HG02852 (cell line): ENCODE measurements at regions not wholly inside any gene's neighbourhood (a gene's known extent, or its start where the extent isn't known, plus 50 kb on each side); places are given as distances from the start of the nearest gene placed in this dataset.

ENCODE experiments used
- ATAC-seq: cut with Tn5 transposase; IDR thresholded peaks from one replicate; pipeline ENCODE4 v1.9.1; 2021; ENCODE audit warnings: mild to moderate bottlenecking, moderate library complexity; ENCODE audit not compliant: unreplicated experiment

DNA sequence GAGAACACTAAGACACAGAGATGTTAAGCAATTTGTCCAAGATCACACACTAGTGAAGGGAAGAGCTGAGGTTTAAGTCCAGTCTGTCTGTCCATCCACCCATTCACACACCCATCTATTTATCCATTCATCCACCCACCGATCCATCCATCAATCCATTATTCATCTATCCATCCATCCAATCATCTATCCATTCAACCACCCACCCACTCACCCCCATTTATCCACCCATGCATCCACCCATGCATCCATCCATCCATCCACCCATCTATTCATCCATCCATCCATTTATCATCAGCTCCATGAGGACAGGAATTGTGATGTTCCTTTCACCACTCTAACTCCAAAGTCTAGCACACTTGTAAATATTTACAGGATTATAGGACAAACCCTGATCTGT is 242.3 kb upstream of the PMEPA1 start:
- no peak for ATAC-seq

- no peak for ATAC-seq
These were observed 241.7 kb upstream of the PMEPA1 start for GRCh38 chr20:57951549-57951948.

DNA sequence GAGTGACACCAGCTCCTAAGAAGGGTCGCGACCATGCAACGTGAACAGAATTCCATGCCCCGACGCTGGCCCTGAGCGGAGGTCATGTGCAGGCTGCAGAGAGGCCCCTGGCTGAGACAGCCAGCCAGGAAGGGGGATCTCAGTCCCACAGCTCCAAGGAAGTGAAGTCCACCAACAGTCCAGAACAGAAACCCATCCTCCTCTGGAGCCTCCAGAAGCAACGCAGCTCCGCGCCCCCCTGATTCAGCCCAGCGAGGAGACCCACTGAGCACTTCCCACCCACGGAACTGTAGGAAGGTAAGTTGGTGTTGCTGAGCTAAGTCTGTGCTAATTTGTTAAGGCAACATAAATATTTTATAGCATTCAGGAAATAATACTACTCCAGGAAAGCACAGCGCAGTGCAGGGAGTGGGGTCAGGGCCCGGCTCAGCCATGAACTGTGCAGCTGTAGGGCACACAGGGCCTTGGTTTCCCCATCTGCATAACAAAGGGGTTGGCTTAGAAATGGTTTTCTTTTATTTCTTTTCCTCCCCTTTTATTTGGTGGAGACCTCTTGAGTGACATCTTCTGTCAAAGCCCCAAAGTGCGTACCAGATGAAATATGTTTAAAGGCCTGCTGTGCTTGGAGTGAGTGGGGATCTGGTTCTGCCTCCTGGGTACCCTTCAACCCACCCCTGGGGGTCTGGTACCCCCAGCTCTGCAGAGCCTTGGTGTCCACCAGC is 241.1 kb upstream of the PMEPA1 start:
- no peak for ATAC-seq

DNA sequence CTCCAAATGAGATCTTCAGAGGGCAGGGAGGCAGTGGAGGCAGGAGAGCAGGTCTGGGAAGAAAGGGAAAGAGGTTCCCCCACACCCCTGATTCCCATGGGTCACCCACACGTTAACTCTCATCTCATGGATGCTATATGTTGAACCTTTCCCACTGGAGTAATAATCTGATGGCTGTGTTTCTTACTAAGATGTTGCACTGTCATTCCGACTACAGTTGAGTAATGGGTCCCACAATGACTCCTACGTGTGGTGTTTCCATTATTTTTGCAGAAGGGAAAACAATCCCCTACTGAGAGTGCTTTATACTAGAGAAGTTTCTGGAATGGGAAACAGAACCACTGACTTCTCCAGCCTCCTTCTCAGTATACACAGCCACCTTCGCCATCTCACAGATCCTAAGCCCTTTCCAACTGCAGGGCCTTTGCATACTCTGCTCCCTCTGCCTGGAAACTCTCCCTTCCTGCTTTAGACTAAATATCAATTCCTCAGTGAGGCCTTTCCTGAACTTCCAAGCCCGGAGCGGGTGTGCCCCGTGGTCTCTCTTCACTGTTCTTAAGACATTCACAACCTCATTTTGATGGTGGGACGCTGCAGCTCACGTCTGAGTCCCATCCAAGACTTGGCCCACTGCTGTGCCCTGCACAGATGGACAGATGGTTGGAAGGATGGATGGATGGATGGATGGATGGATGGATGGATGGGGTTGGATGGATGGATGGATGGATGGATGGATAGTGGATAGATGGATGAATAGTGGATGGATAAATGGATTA is 238.6 kb upstream of the PMEPA1 start:
- ATAC-seq, result no peak

- ATAC-seq, result no peak
These were observed 237.8 kb upstream of the PMEPA1 start for GRCh38 chr20:57947421-57948179.

- ATAC-seq, result no peak
These were observed 236.9 kb upstream of the PMEPA1 start for GRCh38 chr20:57946559-57947315.

GRCh38 chr20:57944988-57945387 is 235.2 kb upstream of the PMEPA1 start:
- ATAC-seq, result no peak

DNA sequence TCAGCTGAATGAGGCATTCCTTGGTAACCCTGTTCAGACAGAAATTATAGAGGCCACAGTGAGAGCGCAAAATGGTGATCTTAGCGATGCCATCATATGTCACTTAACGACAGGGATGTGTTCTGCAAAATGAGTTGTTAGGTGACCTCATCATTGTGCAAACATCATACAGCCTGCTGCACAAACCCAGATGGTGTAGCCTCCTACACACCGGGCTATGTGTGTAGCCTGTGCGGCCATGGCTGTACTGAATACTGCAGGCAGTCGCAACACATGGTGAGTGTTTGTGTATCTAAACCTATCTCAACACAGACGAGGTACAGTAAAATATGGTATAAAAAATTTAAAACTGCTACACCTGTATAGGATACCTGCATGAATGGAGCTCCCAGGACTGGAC is 234.1 kb upstream of the PMEPA1 start:
- ATAC-seq, result no peak

DNA sequence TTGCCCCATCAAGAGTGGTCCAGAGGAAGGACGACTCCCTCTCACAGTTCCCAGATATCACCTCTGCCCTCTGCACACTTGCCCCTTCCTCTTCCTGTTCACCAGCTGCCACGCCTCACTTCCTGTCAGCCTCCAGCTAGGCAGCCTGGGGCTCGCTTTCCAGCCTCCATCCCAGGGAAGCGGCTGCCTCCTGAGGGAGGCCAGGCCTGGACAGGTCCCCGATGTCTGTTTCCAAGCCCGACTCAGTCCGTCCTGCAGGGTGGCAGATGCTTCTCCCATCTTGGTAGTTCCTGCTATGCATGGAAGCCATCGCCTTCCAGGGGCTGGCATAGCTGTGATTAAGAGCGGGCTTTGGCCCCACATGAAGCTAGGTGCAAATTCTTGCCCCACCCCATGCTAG is 233.5 kb upstream of the PMEPA1 start:
- ATAC-seq, result no peak

DNA sequence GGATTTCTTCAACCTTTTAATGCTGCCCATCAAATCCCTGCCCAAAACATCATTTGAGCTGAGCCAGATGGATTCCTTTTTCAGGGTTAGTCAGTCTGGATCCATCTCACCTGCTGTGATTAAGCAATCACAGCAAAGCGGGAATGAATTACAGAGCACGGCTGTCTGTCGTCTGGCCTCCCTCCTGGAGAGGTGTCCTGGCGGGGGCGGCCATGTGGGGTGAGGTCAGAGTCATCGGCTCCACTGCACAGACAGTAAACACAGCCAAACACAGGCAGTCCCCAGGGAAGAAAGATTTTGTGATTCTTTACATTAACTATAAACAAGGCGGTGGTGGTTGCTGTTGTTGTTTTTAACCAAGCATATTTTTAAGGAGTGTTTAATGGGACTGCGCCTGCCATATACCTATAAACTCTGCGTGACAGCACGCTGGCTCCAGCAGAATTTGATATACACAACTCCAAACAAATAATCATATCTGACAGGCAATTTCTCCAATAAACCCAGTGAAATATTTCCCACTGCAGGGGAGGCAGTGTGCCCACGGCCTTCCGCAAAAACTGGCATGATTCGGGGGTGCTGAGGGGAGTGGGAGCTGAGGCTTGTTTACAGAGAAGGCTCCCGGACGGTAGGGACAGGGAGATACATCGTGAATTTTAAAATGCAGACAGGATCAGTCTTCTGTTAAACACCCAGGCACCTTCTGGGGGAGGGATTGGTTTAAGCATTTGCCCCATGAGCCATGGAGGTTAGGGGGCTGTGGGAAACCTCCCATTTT is 232.0 kb upstream of the PMEPA1 start:
- ATAC-seq, result no peak

GRCh38 chr20:57940868-57941522 is 231.2 kb upstream of the PMEPA1 start:
- no peak for ATAC-seq

DNA sequence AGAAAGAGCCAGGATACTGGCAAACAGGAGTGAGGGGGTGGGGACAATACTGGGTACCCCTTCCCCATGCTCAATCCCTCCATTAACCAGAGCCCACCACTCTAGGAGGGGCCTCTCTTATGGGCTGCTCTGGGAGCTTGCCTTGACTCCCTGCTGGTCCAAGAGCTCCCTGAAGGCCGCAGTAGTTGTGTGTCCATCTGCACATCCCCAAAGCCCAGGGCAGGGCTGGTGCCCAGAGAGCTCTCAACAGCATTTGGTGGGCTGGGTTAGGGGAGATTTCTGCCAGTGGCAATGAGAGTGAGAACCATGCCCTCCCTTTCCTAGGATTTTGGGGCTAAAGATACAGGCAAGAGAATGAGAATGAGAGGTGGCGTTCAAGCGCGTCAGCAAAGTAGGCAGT is 230.6 kb upstream of the PMEPA1 start:
- ATAC-seq, result no peak

DNA sequence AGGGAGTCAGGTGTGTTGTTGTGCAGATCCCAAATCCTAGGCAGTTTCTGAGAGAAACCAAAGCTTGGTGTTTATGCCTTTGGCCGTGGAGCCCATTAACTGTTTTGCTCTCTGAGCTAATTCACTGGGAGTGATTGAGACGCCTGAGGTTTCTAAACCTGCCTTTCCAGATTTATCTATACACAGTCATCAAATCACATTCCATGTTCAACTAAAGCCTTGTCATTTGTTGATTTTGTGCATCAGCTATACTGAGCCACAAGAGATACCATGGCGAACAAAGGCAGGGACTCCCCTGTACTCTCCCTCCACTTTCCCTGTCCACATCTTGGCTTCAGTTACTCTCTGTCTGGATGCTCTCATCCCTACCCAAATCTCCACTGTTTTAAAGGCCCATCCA is 229.7 kb upstream of the PMEPA1 start:
- no peak for ATAC-seq

DNA sequence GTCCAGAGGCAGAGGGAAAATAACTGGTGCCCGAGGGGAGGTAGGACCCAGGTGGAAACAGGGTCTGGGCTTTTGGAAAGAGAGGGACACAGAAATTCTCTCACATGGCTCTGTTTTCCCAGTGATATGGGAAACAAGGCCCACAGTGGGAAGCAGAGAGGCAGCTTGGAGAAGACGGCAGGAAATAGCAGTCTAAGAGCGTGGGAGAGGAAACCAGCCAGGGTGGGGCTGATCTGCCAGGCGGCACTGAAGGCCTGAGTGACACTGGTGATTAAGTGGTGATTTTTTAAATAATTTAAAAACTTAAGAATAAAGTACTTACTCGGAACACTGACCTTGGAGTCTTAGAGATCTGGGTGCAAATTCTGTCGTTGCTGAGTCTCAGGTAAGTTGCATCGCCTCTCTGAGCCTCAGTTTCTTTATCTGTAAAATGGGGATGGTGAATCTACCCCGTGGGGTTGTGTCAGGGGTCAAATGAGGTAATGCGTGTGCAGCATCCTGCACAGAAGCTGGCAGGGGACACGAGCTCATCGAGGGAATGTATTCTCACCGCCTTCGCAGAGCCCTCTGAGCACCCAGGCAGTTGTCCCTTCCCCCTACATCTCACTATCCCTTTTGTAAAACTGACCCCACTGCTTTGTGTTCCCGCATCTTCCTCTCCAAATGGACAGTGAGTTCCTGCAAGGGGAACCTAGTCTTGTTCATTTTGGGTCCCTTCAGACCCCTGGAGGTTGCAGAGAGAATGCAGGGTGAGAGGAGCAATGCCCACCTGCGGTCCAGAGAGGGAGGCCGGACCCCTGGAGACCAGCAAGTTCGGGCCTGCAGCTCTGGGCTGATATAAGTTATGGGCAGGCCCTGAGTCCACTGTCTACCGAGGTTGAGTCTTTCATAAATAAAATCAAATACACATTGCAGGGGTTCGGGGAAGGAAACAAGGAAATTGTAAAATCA is 228.6 kb upstream of the PMEPA1 start:
- ATAC-seq, result no peak

DNA sequence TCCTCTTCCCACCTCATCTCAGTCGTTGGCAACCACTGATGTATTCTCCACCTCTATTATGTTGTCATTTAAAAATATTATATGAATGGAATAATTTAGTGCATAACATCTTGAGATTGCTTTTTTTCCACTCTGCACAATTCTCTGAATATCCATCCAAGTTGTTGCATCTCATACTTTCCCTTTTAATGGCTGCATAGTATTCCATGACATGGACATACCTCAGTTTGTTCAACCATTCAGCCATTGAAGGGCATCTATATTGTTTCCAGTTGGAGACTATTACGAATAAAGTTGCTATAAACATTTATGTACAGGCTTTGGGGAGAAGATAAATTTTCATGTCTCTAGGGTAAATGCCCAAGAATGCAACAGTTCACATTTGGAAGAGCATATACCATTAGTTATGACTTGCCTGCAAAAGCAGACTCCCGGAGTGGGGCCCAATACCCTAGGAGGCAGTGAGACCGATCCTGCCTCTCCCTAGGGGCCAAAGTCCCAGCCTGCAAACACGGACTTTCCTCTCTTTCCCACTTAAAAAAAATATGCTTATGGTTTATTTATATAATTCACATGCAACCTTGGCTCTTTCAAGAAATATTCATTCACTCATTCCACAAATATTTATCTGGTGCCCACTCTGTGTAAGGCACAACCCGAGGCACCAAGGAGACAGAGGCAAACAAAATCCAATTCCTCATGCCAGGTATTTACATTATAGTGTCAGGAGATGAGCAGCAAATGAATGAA is 227.0 kb upstream of the PMEPA1 start:
- no peak for ATAC-seq

DNA sequence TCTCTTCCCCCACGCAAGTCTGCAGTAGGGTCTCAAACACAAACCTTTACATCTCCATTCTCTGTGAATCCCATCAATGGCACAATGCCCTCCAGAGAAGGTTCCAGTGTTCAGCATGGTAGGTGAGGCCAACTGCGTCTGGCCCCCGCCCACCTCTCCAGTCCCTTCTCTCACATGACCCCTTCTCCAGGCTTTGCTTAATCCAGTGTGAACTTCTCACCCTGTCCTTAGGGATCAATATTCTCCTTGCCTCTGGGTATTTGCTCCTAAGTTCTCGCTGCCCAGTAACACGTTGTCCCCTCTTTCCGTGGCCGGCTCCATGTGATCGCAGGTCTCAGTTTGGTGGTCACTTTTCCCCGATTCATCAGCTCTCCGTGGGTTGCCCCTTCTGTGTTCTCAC is 225.1 kb upstream of the PMEPA1 start:
- ATAC-seq, result no peak

GRCh38 chr20:57934007-57934805 is 224.4 kb upstream of the PMEPA1 start:
- no peak for ATAC-seq
